ENCODE measurements at regions not wholly inside any gene's neighbourhood (a gene's known extent, or its start where the extent isn't known, plus 50 kb on each side); places are given as distances from the start of the nearest gene placed in this dataset.
A peak's percentile ranks its signal among the peaks of the same experiment; 100 is the strongest.
"Not testable (repeated sequence)": the region's sequence is repeated elsewhere in the genome, so short reads cannot be mapped to it uniquely, and the experiment has no call there.

- Mint-ChIP-seq H3K4me3 (no peak overlapping the region), H3K27me3 (peaks cover 44% of the 10 kb centered on the region), H3K27ac (peak overlapping the region; percentile 38 to 71), H3K4me1 (no peaks in the 10 kb centered on the region), H3K9me3 (peaks cover 7 to 11% of the 10 kb centered on the region in 2 donors)
- ATAC-seq (no peak), DNase-seq (no peak)
Observed at GRCh38 chr20:43827940-43828562, 86.6 kb upstream of the TOX2 start.

GRCh38 chr20:43826943-43827342 is 87.7 kb upstream of the TOX2 start:
- H3K4me1 Mint-ChIP-seq, DNase-seq, H3K27ac Mint-ChIP-seq, H3K4me3 Mint-ChIP-seq, ATAC-seq: not testable (repeated sequence)
- H3K27me3 Mint-ChIP-seq, result peaks cover 36% of the 10 kb centered on the region
- peaks cover 7 to 11% of the 10 kb centered on the region in 2 donors for H3K9me3 Mint-ChIP-seq

GRCh38 chr20:43825581-43825980 is 89.1 kb upstream of the TOX2 start:
- Mint-ChIP-seq H3K27ac (no peak overlapping the region), H3K4me1 (peaks cover 6% of the 10 kb centered on the region), H3K9me3 (peaks cover 2 to 6% of the 10 kb centered on the region in 2 donors), H3K4me3 (no peak overlapping the region), H3K27me3 (peaks cover 27% of the 10 kb centered on the region)
- ATAC-seq (no peak), DNase-seq (no peak)

- Mint-ChIP-seq H3K4me1 (peaks cover 6% of the 10 kb centered on the region), H3K4me3 (no peak overlapping the region), H3K9me3 (peaks cover 0 to 5% of the 10 kb centered on the region in 2 donors), H3K27me3 (peaks cover 23% of the 10 kb centered on the region), H3K27ac (no peak overlapping the region)
- peak; percentile 40 for ATAC-seq
- DNase-seq, result peak in 1 of 2 donors; percentile 7
Observed at GRCh38 chr20:43825051-43825402, 89.6 kb upstream of the TOX2 start.

- H3K27ac Mint-ChIP-seq, result peak overlapping the region in 1 of 2 donors; percentile 28
- no peak overlapping the region for H3K4me3 Mint-ChIP-seq
- peaks cover 23% of the 10 kb centered on the region for H3K27me3 Mint-ChIP-seq
- no peak for ATAC-seq
- DNase-seq, result peak in 1 of 2 donors; percentile 1
- H3K9me3 Mint-ChIP-seq, result peaks cover 0 to under 1% of the 10 kb centered on the region in 2 donors
- H3K4me1 Mint-ChIP-seq, result peaks cover 6% of the 10 kb centered on the region
Observed at GRCh38 chr20:43824309-43825050, 90.2 kb upstream of the TOX2 start.

GRCh38 chr20:43821795-43822194 is 92.9 kb upstream of the TOX2 start:
- Mint-ChIP-seq H3K27me3 (peaks cover 9% of the 10 kb centered on the region), H3K9me3 (no peaks in the 10 kb centered on the region), H3K4me1 (peaks cover 6% of the 10 kb centered on the region), H3K27ac (peak overlapping the region in 1 of 2 donors; percentile 78), H3K4me3 (no peak overlapping the region)
- ATAC-seq, result peak; percentile 95
- peak in 1 of 2 donors; percentile 12 for DNase-seq

GRCh38 chr20:43820731-43821330 is 93.8 kb upstream of the TOX2 start:
- H3K27ac Mint-ChIP-seq, result no peak overlapping the region
- peaks cover 7% of the 10 kb centered on the region for H3K27me3 Mint-ChIP-seq
- H3K9me3 Mint-ChIP-seq, result no peaks in the 10 kb centered on the region
- no peak for DNase-seq
- peaks cover 6% of the 10 kb centered on the region for H3K4me1 Mint-ChIP-seq
- no peak overlapping the region for H3K4me3 Mint-ChIP-seq
- no peak for ATAC-seq

- H3K27me3 Mint-ChIP-seq, result peaks cover 16% of the 10 kb centered on the region
- H3K9me3 Mint-ChIP-seq, result peaks cover 32 to 44% of the 10 kb centered on the region in 2 donors
- no peaks in the 10 kb centered on the region for H3K4me1 Mint-ChIP-seq
- H3K4me3 Mint-ChIP-seq, result no peak overlapping the region
- ATAC-seq, result no peak
- H3K27ac Mint-ChIP-seq, result no peak overlapping the region
- DNase-seq, result no peak
Observed at GRCh38 chr20:43812216-43812615, 85.4 kb upstream of the GTSF1L start.

- Mint-ChIP-seq H3K4me1 (no peaks in the 10 kb centered on the region), H3K27ac (no peak overlapping the region), H3K9me3 (peaks cover 36 to 57% of the 10 kb centered on the region in 2 donors), H3K4me3 (no peak overlapping the region), H3K27me3 (peaks cover 16% of the 10 kb centered on the region)
- no peak for ATAC-seq
- no peak for DNase-seq
Observed at GRCh38 chr20:43809206-43809819, 82.5 kb upstream of the GTSF1L start.

- peaks cover 28 to 44% of the 10 kb centered on the region in 2 donors for H3K9me3 Mint-ChIP-seq
- no peaks in the 10 kb centered on the region for H3K27me3 Mint-ChIP-seq
- DNase-seq, result no peak
- H3K4me3 Mint-ChIP-seq, result no peak overlapping the region
- no peak overlapping the region for H3K27ac Mint-ChIP-seq
- peaks cover 6% of the 10 kb centered on the region for H3K4me1 Mint-ChIP-seq
- ATAC-seq, result no peak
Observed at GRCh38 chr20:43804781-43805180, 78.0 kb upstream of the GTSF1L start.

GRCh38 chr20:43803276-43803675 is 76.5 kb upstream of the GTSF1L start:
- H3K27ac Mint-ChIP-seq, result peak overlapping the region in 1 of 2 donors; percentile 0
- ATAC-seq (no peak), DNase-seq (no peak)
- H3K4me1 Mint-ChIP-seq, result peaks cover 21% of the 10 kb centered on the region
- peaks cover 18 to 35% of the 10 kb centered on the region in 2 donors for H3K9me3 Mint-ChIP-seq
- H3K27me3 Mint-ChIP-seq, result no peaks in the 10 kb centered on the region
- no peak overlapping the region for H3K4me3 Mint-ChIP-seq

GRCh38 chr20:43800186-43800585 is 73.4 kb upstream of the GTSF1L start:
- Mint-ChIP-seq H3K27ac (peak overlapping the region in 1 of 2 donors; percentile 41), H3K27me3 (peaks cover 3% of the 10 kb centered on the region), H3K4me1 (peaks cover 25% of the 10 kb centered on the region), H3K9me3 (peaks cover 13% of the 10 kb centered on the region in 2 donors), H3K4me3 (no peak overlapping the region)
- DNase-seq (no peak), ATAC-seq (no peak)

GRCh38 chr20:43799741-43800140 is 72.9 kb upstream of the GTSF1L start:
- H3K27me3 Mint-ChIP-seq, result peaks cover 7% of the 10 kb centered on the region
- no peak for DNase-seq
- peaks cover 25% of the 10 kb centered on the region for H3K4me1 Mint-ChIP-seq
- peak overlapping the region in 1 of 2 donors; percentile 69 for H3K27ac Mint-ChIP-seq
- H3K4me3 Mint-ChIP-seq, result peak overlapping the region in 1 of 2 donors; percentile 42
- H3K9me3 Mint-ChIP-seq, result peaks cover 13% of the 10 kb centered on the region in 2 donors
- ATAC-seq, result no peak

- DNase-seq (no peak), ATAC-seq (peak; percentile 49)
- H3K4me1 Mint-ChIP-seq, result peaks cover 25% of the 10 kb centered on the region
- H3K9me3 Mint-ChIP-seq, result peaks cover 10 to 13% of the 10 kb centered on the region in 2 donors
- peaks cover 13% of the 10 kb centered on the region for H3K27me3 Mint-ChIP-seq
- peak overlapping the region in 1 of 2 donors; percentile 42 for H3K4me3 Mint-ChIP-seq
- H3K27ac Mint-ChIP-seq, result peak overlapping the region; percentile 40 to 69
Observed at GRCh38 chr20:43799150-43799711, 72.4 kb upstream of the GTSF1L start.

All from stimulated activated naive CD8-positive, alpha-beta T cell treated with anti-CD3 and anti-CD28 coated beads, Interleukin-15, amount 100 ng/mL, for 72 hours (primary cell).